GM12878 (cell line): ENCODE measurements at regions not wholly inside any gene's neighbourhood (a gene's known extent, or its start where the extent isn't known, plus 50 kb on each side); places are given as distances from the start of the nearest gene placed in this dataset.
A peak's percentile ranks its signal among the peaks of the same experiment; 100 is the strongest.

Source experiments
- ATAC-seq: fragments of 200-7000 bp; cut with Tn5 transposase; 3 replicates; pipeline ENCODE4 v1.9.1; 2020; ENCODE audit warnings: mild to moderate bottlenecking, moderate library complexity
- BruUV-seq: library from RNA; stranded (reverse); fragments of 400-500 nt; replicated peaks from 2 replicates; lab custom pipeline; 2021; lab: Mats Ljungman, UMichigan
- CTCF ChIA-PET: fragments of 300-600 bp; sonication (Branson Sonifier 250); formaldehyde crosslinking; extraction: SDS; loops from one replicate; lab custom pipeline; 2021; ENCODE audit warnings: inconsistent platforms; lab: Yijun Ruan, JAX
- POLR2A ChIA-PET: fragments of 350-600 bp; formaldehyde crosslinking; extraction: SDS; loops from one replicate; lab custom pipeline; 2021; ENCODE audit warnings: inconsistent platforms; lab: Charles Lee
- RAD21 ChIA-PET: fragments of 300-600 bp; sonication (Branson Sonifier 250); formaldehyde crosslinking; loops from one replicate; lab custom pipeline; 2023; ENCODE audit warnings: antibody characterized with exemption; ENCODE audit not compliant: unreplicated experiment; lab: Charles Lee
- SMC1A ChIA-PET: fragments of 300-600 bp; sonication (Branson Sonifier 250); formaldehyde crosslinking; loops from one replicate; lab custom pipeline; 2023; ENCODE audit not compliant: unreplicated experiment, uncharacterized antibody; lab: Charles Lee
- DNase-seq: peaks from one replicate; pipeline ENCODE4 v3.0.0-alpha.2; 2011; ENCODE audit warnings: low read depth, low spot score
- FAIRE-seq: peaks from 3 replicates; lab custom pipeline; 2011; peaks lifted over from hg19 to GRCh38; lab: Jason Lieb, UNC
- H2AFZ ChIP-seq: 2 replicates; pipeline ENCODE4 v1.6.0; 2011; ENCODE audit warnings: low read depth, low read length, control low read depth; ENCODE audit not compliant: control insufficient read depth
- H3K27ac ChIP-seq: 2 replicates; pipeline ENCODE4 v1.5.1; 2011; ENCODE audit warnings: control low read depth; ENCODE audit not compliant: control insufficient read depth, insufficient read depth
- H3K27me3 ChIP-seq, 2 experiments: replicated peaks in 1 of 2; 2 replicates each; pipeline versions ENCODE4 v1.6.0 to v1.6.1; 2011; ENCODE audit warnings: low read length in 1 of 2; ENCODE audit not compliant: control insufficient read depth in 2 of 2, insufficient read depth in 2 of 2
- H3K36me3 ChIP-seq, 2 experiments: 2 replicates each; pipeline ENCODE4 v1.5.1; 2011; ENCODE audit warnings: low read length in 1 of 2; ENCODE audit not compliant: control insufficient read depth in 2 of 2, insufficient read depth in 2 of 2
- H3K4me1 ChIP-seq: 2 replicates; pipeline ENCODE4 v1.6.1; 2011; ENCODE audit warnings: mild to moderate bottlenecking, low read length, moderate library complexity, mixed read lengths; ENCODE audit not compliant: control insufficient read depth, insufficient read depth
- H3K4me2 ChIP-seq: 2 replicates; pipeline ENCODE4 v1.6.0; 2011; ENCODE audit warnings: control low read depth; ENCODE audit not compliant: control insufficient read depth, insufficient read depth
- H3K4me3 ChIP-seq: fragments of 200-600 bp; sonication (generic); 2 replicates; pipeline ENCODE4 v1.5.1; 2016
- H3K79me2 ChIP-seq: 2 replicates; pipeline ENCODE4 v1.6.0; 2011; ENCODE audit warnings: low read length; ENCODE audit not compliant: control insufficient read depth, insufficient read depth
- H3K9ac ChIP-seq: 2 replicates; pipeline ENCODE4 v1.8.0; 2011; ENCODE audit warnings: low read length, control low read depth, mixed read lengths; ENCODE audit not compliant: control insufficient read depth, insufficient read depth
- H3K9me3 ChIP-seq: replicated peaks from 3 replicates; pipeline ENCODE4 v1.5.1; 2011; ENCODE audit warnings: mild to moderate bottlenecking, low read length; ENCODE audit not compliant: control insufficient read depth, insufficient read depth
- H4K20me1 ChIP-seq: 2 replicates; pipeline ENCODE4 v1.6.0; 2011; ENCODE audit not compliant: control insufficient read depth, insufficient read depth
- BACH1 ChIP-seq: fragments of 450-650 bp; IDR thresholded peaks from 2 replicates; pipeline ENCODE4 v1.6.1; 2017; ENCODE audit warnings: mild to moderate bottlenecking, borderline replicate concordance
- CHD4 ChIP-seq: fragments of 200-600 bp; sonication (generic); IDR thresholded peaks from 2 replicates; pipeline ENCODE4 v1.6.1; 2016; ENCODE audit warnings: mild to moderate bottlenecking
- DPF2 ChIP-seq: fragments of 450-650 bp; IDR thresholded peaks from 2 replicates; pipeline ENCODE4 v1.6.1; 2017; ENCODE audit warnings: mild to moderate bottlenecking
- HDAC6 ChIP-seq: fragments of 200-600 bp; sonication (generic); IDR thresholded peaks from one replicate; pipeline ENCODE4 v1.8.0; 2017; ENCODE audit warnings: antibody characterized with exemption; ENCODE audit not compliant: unreplicated experiment
- IRF5 ChIP-seq: fragments of 450-650 bp; IDR thresholded peaks from 2 replicates; pipeline ENCODE4 v1.6.1; 2017; ENCODE audit warnings: borderline replicate concordance
- JUNB ChIP-seq: IDR thresholded peaks from 2 replicates; pipeline ENCODE4 v1.6.1; 2016; ENCODE audit warnings: antibody characterized with exemption, mild to moderate bottlenecking
- RAD21 ChIP-seq: IDR thresholded peaks from 2 replicates; pipeline ENCODE4 v1.6.1; 2011; ENCODE audit warnings: mild to moderate bottlenecking, low read depth, low read length, moderate library complexity; ENCODE audit not compliant: insufficient read depth
- RB1 ChIP-seq: fragments of 450-650 bp; formaldehyde crosslinking; IDR thresholded peaks from 2 replicates; pipeline ENCODE4 v1.6.1; 2017; ENCODE audit warnings: mild to moderate bottlenecking, borderline replicate concordance
- SMARCA5 ChIP-seq: fragments of 450-650 bp; IDR thresholded peaks from 2 replicates; pipeline ENCODE4 v1.6.1; 2017; ENCODE audit warnings: mild to moderate bottlenecking
- SRF ChIP-seq, 2 experiments: IDR thresholded peaks; 2 replicates each; pipeline ENCODE4 v1.6.1; 2011; ENCODE audit warnings: low read depth in 2 of 2, low read length in 2 of 2, mild to moderate bottlenecking in 1 of 2, moderate library complexity in 1 of 2
- ZNF274 ChIP-seq: IDR thresholded peaks from one replicate; pipeline ENCODE4 v1.8.0; 2011; ENCODE audit not compliant: insufficient read length, insufficient read depth
- WGBS: methylation state at CpG from one replicate; pipeline ENCODE4 v1.1.6; 2016; ENCODE audit warnings: low lambda C conversion rate; ENCODE audit not compliant: insufficient replicate concordance, insufficient coverage; ENCODE audit errors: missing lambda C conversion rate; 5-methylcytosine and 5-hydroxymethylcytosine counted together
- in situ Hi-C: fragments of 300-500 bp; cut with MboI; formaldehyde crosslinking; loops from 9 replicates; pipeline ENCODE4 v1.14.3; 2018; ENCODE audit warnings: mixed read lengths
- intact Hi-C: fragments of 100-400 bp; cut with micrococcal nuclease; formaldehyde crosslinking; loops from one replicate; pipeline ENCODE4 v1.14.2; 2022; ENCODE audit not compliant: unreplicated experiment

GRCh38 chr7:112635742-112636141, 154.5 kb downstream of the TMEM168 start (continued):
- no peak for TF ChIP-seq BACH1
- no peak for TF ChIP-seq RAD21
- TF ChIP-seq IRF5: no peak
- no peak for TF ChIP-seq CHD4
- TF ChIP-seq SMARCA5: no peak
- TF ChIP-seq DPF2: no peak

GRCh38 chr7:112638675-112639400, 151.4 kb downstream of the TMEM168 start:
- SMC1A ChIA-PET: interaction anchor here (1.5 to 2.0 kb wide), 2 partner anchors 8 to 18 kb away, joined by 3 to 4 read pairs; no protein-coding TSS in a partner anchor
- FAIRE-seq: no peak
- POLR2A ChIA-PET: no interaction called here
- in situ Hi-C loops (no loop called here), intact Hi-C loops (no loop called here)
- Histone ChIP-seq H3K27ac (no peak overlapping the region), H3K4me1 (no peaks in the 10 kb centered on the region), H3K4me3 (no peak overlapping the region), H4K20me1 (no peaks in the 10 kb centered on the region), H3K27me3 (no peaks in the 10 kb centered on the region), H3K79me2 (no peaks in the 10 kb centered on the region), H3K9ac (no peak overlapping the region), H3K9me3 (no peaks in the 10 kb centered on the region), H2AFZ (peak overlapping the region; percentile 44; the same call in 1 of the 2 replicates), H3K36me3 (no peaks in the 10 kb centered on the region), H3K4me2 (no peak overlapping the region)
- ATAC-seq: peak; percentile 49
- RAD21 ChIA-PET: no interaction called here
- BruUV-seq: no TSS peak
- peak; percentile 2 for DNase-seq
- WGBS: 17% methylated on average over 2 of the region's 2 CpGs
- CTCF ChIA-PET: no interaction called here
- TF ChIP-seq SRF (IDR thresholded peaks at IDR 0.05; ENCODE audit: low read depth in 2 of 2, low read length in 2 of 2) (no peak), HDAC6 (no peak), JUNB (no peak), RB1 (no peak), ZNF274 (no peak)
- TF ChIP-seq, all 136 proteins: peak for 0
